ENCODE measurements at regions not wholly inside any gene's neighbourhood (a gene's known extent, or its start where the extent isn't known, plus 50 kb on each side); places are given as distances from the start of the nearest gene placed in this dataset.

- DNase-seq: no peak
Measured at GRCh38 chr9:129377181-129377580, 199.1 kb upstream of the IER5L start.

DNA sequence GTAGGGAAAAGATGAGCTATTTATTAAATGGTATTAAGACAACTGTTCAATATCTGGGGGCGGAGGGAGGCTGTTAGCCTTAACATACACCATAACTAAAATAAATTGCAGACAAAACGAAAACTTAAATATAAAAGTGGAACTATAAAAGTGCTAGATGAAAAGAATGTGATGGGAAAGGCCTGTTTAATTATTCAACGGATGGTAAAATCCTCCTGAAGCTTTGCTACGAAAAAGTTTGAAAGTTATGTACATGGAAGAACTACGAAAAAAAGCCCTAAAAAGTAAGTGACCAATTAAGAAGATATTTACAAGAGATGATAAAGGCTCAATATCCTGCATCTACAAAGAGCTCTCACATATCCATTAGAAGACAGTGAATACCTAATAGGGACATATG is 197.8 kb upstream of the IER5L start:
- DNase-seq: no peak

DNA sequence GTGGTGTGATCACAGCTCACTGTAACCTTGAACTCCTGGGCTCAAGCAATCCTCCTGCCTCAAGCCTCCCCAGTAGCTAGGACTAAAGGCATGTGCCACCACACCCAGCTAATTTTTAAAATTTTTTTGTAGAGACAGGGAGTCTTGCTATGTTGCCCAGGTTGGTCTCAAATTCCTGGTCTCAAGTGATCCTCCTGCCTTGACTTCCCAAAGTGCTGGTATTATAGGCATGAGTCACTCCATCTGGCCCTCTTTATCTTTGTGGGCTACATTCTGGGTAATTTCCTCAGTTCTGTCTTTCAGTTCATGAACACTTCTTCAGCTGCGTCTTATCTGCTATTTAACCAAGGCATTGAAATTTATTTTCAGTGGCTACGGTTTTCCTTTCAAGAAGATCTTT is 196.6 kb upstream of the IER5L start:
- no peak for DNase-seq

GRCh38 chr9:129374231-129374630 is 196.2 kb upstream of the IER5L start:
- DNase-seq: no peak

- no peak for DNase-seq
Measured at GRCh38 chr9:129373361-129373760, 195.3 kb upstream of the IER5L start.

DNA sequence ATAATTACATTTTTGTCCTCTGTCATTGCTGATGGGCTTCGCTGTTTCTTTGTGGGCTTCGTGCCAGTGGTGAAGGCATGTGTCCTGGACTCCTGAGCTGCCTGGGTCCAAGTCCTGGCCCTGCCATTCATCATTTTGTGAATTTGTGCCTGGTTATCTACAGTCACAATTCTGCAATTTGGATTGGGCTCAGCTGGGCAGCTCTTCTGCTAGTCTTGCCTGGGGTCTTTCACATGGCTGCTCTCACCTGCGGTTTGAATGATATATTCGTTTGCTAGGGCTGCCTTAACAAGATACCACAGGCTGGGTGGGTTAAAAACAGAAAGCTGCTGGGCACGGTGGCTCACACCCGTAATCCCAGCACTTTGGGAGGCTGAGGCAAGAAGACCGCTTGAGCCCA is 192.7 kb upstream of the IER5L start:
- DNase-seq: no peak

DNA sequence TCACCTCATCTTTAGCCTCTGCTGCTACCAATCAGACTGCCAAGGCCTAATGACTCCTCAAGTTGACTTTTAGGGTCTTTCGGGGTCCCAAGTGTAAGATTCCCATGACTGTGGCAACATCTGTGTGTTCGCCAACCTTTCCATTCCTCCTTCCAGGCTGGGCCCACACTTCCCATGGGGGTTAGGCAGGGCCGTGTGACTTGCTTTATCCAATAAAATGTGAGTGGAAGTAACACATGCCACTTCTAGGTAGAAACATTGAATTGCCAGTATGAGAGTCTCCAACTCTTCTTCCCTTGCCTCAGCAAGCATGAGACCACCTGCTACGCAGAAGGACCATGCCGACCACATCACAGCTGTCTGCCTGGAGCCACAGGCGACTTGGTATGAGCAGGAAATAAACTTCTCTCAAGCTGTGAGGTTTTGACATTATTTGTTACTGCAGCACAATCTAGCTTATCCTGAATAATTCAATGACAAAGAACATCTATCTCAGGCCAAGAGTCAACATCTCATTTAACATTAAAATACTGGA is 190.4 kb upstream of the IER5L start:
- DNase-seq: no peak

DNA sequence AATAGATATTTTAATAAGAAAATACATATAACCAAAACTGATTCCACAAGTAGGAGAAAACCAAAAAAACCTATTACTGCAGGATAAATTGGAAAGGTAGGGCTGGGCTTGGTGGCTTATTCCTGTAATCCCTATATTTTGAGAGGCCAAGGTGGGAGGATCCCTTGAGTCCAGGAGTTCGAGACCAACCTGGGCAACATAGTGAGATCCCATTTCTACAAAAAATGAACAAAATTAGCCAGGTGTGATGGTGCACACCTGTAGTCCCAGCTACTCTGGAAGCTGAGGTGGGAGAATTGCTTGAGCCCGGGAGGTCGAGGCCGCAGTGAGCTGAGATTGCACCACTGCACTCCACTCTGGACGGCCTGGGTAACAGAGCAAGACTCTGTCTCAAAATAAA is 189.2 kb upstream of the IER5L start:
- DNase-seq: no peak

DNA sequence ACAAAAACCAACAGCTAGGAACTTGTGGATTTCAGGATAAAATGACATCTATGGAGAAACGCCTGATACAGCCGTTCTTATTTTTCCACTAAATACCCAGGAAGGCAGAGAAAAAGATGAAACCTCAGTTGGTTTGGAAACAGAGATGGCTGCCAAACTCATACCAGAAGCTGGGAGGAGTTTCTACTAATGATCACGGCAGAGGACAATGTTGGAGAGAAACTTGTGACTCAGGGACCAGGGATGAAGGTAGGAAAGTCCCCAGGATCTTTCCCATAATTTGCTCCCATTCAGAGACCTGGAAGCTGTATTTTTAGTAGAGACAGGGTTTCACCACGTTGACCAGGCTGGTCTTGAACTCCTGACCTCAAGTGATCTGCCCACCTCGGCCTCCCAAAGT is 187.1 kb upstream of the IER5L start:
- no peak for DNase-seq

DNA sequence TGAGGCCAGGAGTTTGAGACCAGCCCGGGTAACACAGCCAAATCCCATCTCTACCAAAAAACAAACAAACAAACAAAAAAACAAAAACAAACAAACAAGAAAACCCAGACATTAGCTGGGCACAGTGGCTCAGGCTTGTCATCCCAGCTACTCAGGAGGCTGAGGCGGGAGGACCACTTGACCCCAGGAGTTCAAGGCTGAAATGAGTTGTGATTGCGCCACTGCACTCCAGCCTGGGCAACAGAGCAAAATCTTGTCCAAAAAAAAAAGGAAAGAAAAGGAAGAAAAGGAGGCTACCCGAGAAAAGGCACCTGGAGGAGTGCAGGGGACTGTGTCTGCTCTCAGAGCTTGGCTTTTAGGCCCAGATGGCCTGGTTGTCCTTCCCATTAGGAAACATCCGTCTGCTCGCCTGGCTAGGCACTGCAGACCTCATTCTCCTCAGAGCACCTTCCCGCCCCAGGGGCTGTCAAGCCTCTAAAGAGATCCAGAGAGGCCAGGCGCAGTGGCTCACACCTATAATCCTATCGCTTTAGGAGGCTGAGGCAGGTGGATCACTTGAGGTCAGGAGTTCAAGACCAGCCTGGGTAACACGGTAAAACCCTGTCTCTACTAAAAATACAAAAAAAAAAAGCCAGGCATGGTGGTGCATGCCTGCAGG is 185.3 kb upstream of the IER5L start:
- no peak for DNase-seq

DNA sequence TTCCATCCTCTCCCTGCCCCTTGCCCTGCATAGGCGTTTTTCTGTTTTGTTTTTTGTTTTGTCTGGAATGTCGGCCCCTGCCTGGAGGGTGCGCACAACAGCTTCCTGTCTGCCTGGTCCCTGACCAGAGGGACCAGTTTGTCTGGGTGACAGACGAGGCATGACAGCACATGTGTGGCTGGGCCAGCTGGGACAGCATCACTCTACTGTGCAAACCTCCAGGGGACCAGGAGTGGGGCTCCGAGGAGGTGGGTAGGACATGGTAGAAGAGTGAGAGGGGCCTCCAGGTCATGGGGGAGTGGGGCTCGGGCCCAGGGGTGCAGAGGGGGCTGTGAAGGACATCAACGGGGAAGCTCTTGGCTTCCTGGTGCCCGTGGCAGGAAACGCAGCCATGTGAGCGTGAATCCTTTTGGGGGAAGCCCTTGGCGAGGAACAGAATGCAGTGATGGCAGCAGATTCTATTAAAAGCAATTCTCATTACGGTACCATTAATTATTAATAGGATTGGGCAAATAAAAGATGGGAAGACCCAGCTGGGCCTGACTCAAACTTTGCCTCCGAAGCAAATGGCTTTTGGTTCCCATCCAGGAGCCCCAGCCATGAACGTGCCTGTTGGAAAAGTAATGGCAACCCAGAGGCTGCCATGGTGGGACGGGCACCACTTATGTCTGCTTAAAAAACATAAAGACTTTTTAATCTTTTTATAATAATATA is 184.4 kb upstream of the IER5L start:
- no peak for DNase-seq

DNA sequence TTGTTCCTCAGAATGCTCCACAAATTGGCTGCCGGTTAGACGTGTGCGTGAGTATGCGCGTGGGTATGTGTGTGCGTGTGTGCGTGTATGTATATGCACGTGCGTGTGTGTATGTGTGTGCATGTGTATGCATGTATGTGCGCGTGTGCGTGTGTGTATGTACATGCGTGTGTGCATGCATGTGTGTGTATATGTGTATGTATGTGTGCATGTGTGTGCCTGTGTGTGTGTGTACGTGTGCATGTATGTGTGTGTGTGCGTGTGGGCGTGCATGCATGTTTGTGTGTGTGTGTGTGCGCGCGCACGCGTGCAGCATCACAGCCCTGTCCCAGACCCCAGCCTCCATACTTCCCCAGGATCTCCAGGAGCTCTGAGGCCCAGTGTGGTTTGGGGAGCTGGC is 183.1 kb upstream of the IER5L start:
- no peak for DNase-seq

DNA sequence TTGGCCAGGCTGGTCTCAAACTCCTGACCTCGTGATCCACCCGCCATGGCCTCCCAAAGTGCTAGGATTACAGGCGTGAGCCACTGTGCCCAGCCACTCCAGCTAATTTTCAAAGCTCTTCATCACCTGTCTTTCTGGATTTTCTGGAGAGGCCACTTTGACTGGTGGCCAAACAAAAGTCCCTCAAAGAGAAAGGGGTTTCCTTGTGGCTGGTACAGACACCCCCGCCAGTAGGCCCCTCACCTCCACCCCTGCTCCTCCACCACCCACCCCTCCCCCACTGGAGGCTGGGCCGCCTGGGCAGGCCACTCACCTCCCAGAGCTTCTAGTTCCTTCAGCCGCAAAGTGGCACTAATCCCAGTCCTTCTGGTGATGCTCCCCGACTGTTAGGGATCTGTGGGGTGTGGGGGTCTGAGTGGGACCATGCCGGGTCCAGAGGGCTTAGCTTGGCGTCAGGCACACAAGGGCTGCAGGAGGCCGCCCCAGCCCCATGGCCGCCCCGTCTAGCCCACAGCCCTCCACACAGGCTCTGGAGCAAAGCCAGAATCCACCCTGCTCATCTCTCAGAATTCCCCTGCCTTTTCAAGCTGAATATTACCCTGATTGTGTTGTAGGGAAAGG is 182.0 kb upstream of the IER5L start:
- no peak for DNase-seq

DNA sequence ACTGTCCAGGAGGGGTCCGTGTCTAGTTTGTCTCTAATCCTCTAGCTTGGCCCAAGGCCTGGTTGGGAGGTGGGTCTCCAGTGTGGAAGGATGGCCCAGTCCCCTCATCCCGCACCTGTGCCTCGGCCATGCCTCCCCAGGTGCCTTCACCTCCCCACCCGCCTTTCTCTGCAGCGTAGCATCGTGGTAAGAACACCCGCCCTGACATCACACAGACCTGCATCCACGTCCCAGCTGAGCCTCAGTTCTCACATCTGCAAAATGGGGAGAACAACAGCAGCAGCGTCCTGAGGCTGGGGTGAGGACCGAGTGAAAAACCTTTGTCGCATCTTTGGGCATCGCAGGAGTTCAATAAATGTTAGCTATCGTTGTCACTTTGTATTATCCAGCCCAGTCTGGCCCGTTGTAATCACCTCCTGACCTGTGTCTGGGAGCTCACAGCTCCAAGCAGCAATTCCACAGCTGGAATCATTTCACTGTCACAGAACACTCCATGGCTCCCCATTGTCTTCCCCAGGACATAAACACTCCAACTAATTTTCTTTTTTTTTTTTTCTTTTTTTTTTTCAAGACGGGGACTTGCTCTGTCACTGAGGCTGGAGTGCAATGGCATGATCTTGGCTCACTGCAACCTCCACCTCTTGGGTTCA is 181.2 kb upstream of the IER5L start:
- no peak for DNase-seq

DNA sequence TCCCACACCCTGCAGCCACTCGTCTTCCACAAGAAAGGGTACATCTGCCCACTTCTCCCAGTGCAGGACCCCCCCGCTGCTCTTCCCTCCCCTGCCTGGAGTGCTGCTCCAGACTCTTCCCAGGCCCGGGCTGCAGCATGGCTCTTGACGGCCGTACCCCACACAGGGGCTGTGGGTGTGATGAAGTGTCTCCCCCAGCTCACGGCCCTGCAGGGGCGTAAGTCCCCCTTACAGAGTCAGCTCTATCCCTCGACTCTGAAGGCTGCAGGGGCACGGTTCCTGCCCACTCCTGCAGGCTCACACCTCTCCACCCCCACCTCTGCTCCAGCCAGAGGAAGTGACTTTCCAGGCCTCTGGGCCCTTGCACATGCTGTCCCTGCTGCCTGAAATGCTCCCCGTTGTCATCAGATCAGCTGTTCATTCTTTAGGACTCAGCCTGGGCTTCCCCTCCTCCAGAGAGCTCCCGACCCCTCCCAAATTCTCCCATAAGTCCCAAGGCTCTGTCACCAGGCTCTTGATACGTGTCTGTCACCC is 180.6 kb upstream of the IER5L start:
- no peak for DNase-seq

GRCh38 chr9:129357773-129358245 is 179.7 kb upstream of the IER5L start:
- DNase-seq: no peak

DNA sequence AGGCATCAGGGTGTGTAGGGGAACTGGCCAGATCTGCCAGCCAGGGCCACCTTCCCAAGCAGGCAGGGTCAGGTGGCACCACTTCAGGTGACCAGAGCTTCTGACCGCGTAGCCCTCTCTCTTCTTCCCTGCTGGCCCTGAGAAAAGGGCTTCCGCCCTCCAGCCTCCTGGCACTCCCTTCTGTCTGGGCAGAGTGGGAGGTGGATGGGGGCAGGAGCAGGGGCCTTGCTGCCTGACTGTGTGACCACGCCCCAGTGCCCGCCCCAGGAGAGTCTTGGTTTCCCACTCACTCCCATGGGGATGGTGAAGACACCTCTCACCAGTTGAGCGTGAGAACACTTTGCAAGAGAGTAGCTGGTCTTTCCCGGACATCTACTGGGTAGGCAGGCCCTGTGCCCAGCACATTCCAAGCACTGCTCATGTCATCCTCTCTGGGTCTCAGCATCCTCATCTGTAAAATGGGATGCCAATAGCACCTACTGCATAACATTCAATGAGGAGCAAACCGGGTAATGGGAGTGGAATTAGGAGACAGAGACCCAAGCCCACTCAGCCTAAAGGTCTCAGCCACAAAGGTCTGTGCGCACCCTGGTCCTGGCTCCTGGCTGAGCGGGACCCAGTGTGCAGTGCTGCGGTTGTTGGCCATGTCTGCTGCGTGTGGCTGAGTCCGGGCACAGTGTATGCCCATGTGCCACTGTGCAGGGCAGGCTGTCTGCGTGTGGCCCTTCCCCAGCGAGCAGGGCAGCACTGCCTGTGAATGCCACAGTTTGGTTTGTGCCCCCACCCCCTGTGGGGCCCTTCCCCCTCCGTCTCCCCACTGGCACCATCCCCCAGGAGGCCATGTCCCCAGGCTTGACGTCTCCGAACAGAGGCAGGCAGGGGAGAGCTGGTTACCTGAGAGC is 179.1 kb upstream of the IER5L start:
- DNase-seq: no peak

- DNase-seq: no peak
Measured at GRCh38 chr9:129355631-129356030, 177.6 kb upstream of the IER5L start.

GRCh38 chr9:129354498-129354897 is 176.4 kb upstream of the IER5L start:
- DNase-seq: no peak

GRCh38 chr9:129353697-129354336 is 175.8 kb upstream of the IER5L start:
- DNase-seq: no peak

GRCh38 chr9:129352146-129352865 is 174.2 kb upstream of the IER5L start:
- DNase-seq: no peak
